ENCODE measurements at regions not wholly inside any gene's neighbourhood (a gene's known extent, or its start where the extent isn't known, plus 50 kb on each side); places are given as distances from the start of the nearest gene placed in this dataset.

GRCh38 chr6:96276305-96276704 lies 245.3 kb upstream of the UFL1 start:
- TF ChIP-seq CREB5 (CRISPR knock-in tag; IDR thresholded peaks at IDR 0.05; ENCODE audit: low read depth) (no peak), CSDC2 (CRISPR knock-in tag; IDR thresholded peaks at IDR 0.05) (no peak), ZFP3 (CRISPR knock-in tag; IDR thresholded peaks at IDR 0.05) (no peak), BACH2 (CRISPR knock-in tag; IDR thresholded peaks at IDR 0.05; ENCODE audit: borderline replicate concordance) (no peak), ESRRG (CRISPR knock-in tag; IDR thresholded peaks at IDR 0.05) (no peak), RARB (CRISPR knock-in tag; IDR thresholded peaks at IDR 0.05) (no peak), ZC3H10 (CRISPR knock-in tag; IDR thresholded peaks at IDR 0.05) (no peak), ISL1 (CRISPR knock-in tag; IDR thresholded peaks at IDR 0.05) (no peak), PATZ1 (CRISPR knock-in tag; IDR thresholded peaks at IDR 0.05; ENCODE audit: borderline replicate concordance) (no peak), GLIS3 (CRISPR knock-in tag; IDR thresholded peaks at IDR 0.05) (no peak), ARNTL (CRISPR knock-in tag; IDR thresholded peaks at IDR 0.05; ENCODE audit: borderline replicate concordance, low read depth) (no peak), ZFP30 (CRISPR knock-in tag; IDR thresholded peaks at IDR 0.05) (no peak), TCF4 (CRISPR knock-in tag; IDR thresholded peaks at IDR 0.05; ENCODE audit: borderline replicate concordance) (no peak), POU6F1 (CRISPR knock-in tag; IDR thresholded peaks at IDR 0.05; ENCODE audit: borderline replicate concordance, low read depth) (no peak)

All from SK-N-SH treated with all-trans-retinoic acid at 6 μM for 48 hours (cell line).